ENCODE measurements at regions not wholly inside any gene's neighbourhood (a gene's known extent, or its start where the extent isn't known, plus 50 kb on each side); places are given as distances from the start of the nearest gene placed in this dataset.

- H3K4me3 ChIP-seq, result no peak overlapping the region
- H3K4me1 ChIP-seq, result no peaks in the 10 kb centered on the region
- TF ChIP-seq CTCF (IDR thresholded peaks at IDR 0.05; ENCODE audit: borderline replicate concordance), result no peak
- no peaks in the 10 kb centered on the region for H3K36me3 ChIP-seq
- no peak for DNase-seq
- no peak overlapping the region for H3K27ac ChIP-seq (replicated peaks)
- intact Hi-C loops (cut with micrococcal nuclease), result no loop called here
- no peaks in the 10 kb centered on the region for H3K27me3 ChIP-seq (ENCODE audit: low read depth)
- peaks cover 4% of the 10 kb centered on the region for H3K9me3 ChIP-seq (replicated peaks)
Observed at GRCh38 chr14:86683561-86683960, 1153.6 kb downstream of the FLRT2 start.

- Histone ChIP-seq H3K36me3 (no peaks in the 10 kb centered on the region), H3K4me1 (no peaks in the 10 kb centered on the region), H3K27me3 (ENCODE audit: low read depth) (no peaks in the 10 kb centered on the region), H3K9me3 (replicated peaks) (no peaks in the 10 kb centered on the region), H3K4me3 (no peak overlapping the region), H3K27ac (replicated peaks) (no peak overlapping the region)
- intact Hi-C loops (cut with micrococcal nuclease), result no loop called here
- no peak for TF ChIP-seq CTCF (IDR thresholded peaks at IDR 0.05; ENCODE audit: borderline replicate concordance)
- DNase-seq, result no peak
Observed at GRCh38 chr14:86675059-86675458, 1145.1 kb downstream of the FLRT2 start.

GRCh38 chr14:86673523-86673969, 1143.6 kb downstream of the FLRT2 start:
- intact Hi-C loops (cut with micrococcal nuclease), result no loop called here
- H3K27me3 ChIP-seq (ENCODE audit: low read depth), result no peaks in the 10 kb centered on the region
- no peaks in the 10 kb centered on the region for H3K36me3 ChIP-seq
- no peak overlapping the region for H3K27ac ChIP-seq (replicated peaks)
- DNase-seq, result no peak
- TF ChIP-seq CTCF (IDR thresholded peaks at IDR 0.05; ENCODE audit: borderline replicate concordance), result no peak
- H3K9me3 ChIP-seq (replicated peaks), result no peaks in the 10 kb centered on the region
- H3K4me1 ChIP-seq, result no peaks in the 10 kb centered on the region
- H3K4me3 ChIP-seq, result no peak overlapping the region

- intact Hi-C loops (cut with micrococcal nuclease), result no loop called here
- no peak for DNase-seq
- Histone ChIP-seq H3K4me1 (no peaks in the 10 kb centered on the region), H3K36me3 (no peaks in the 10 kb centered on the region), H3K27me3 (ENCODE audit: low read depth) (no peaks in the 10 kb centered on the region), H3K9me3 (replicated peaks) (no peaks in the 10 kb centered on the region), H3K4me3 (no peak overlapping the region), H3K27ac (replicated peaks) (no peak overlapping the region)
- no peak for TF ChIP-seq CTCF (IDR thresholded peaks at IDR 0.05; ENCODE audit: borderline replicate concordance)
Observed at GRCh38 chr14:86672080-86672479, 1142.1 kb downstream of the FLRT2 start.

- TF ChIP-seq CTCF (IDR thresholded peaks at IDR 0.05; ENCODE audit: borderline replicate concordance), result no peak
- no peaks in the 10 kb centered on the region for H3K36me3 ChIP-seq
- H3K27me3 ChIP-seq (ENCODE audit: low read depth), result no peaks in the 10 kb centered on the region
- intact Hi-C loops (cut with micrococcal nuclease), result no loop called here
- DNase-seq, result no peak
- H3K4me3 ChIP-seq, result no peak overlapping the region
- H3K4me1 ChIP-seq, result no peaks in the 10 kb centered on the region
- H3K9me3 ChIP-seq (replicated peaks), result no peaks in the 10 kb centered on the region
- no peak overlapping the region for H3K27ac ChIP-seq (replicated peaks)
Observed at GRCh38 chr14:86665975-86666374, 1136.0 kb downstream of the FLRT2 start.

GRCh38 chr14:86662334-86662733, 1132.4 kb downstream of the FLRT2 start:
- Histone ChIP-seq H3K4me3 (no peak overlapping the region), H3K27me3 (ENCODE audit: low read depth) (no peaks in the 10 kb centered on the region), H3K36me3 (no peaks in the 10 kb centered on the region), H3K27ac (replicated peaks) (no peak overlapping the region), H3K9me3 (replicated peaks) (no peaks in the 10 kb centered on the region), H3K4me1 (no peaks in the 10 kb centered on the region)
- no peak for TF ChIP-seq CTCF (IDR thresholded peaks at IDR 0.05; ENCODE audit: borderline replicate concordance)
- no peak for DNase-seq
- intact Hi-C loops (cut with micrococcal nuclease), result no loop called here
